Stimulated activated CD4-positive, alpha-beta T cell treated with anti-CD3 and anti-CD28 coated beads, TNF-alpha, amount 100 ng/mL, for 4 hours (primary cell): ENCODE measurements at regions not wholly inside any gene's neighbourhood (a gene's known extent, or its start where the extent isn't known, plus 50 kb on each side); places are given as distances from the start of the nearest gene placed in this dataset.
A peak's percentile ranks its signal among the peaks of the same experiment; 100 is the strongest.

Experiments used
- DNase-seq, 3 experiments: peaks; one replicate each; pipeline ENCODE4 v3.0.0-alpha.2; 2020; ENCODE audit warnings: low read depth in 3 of 3

DNA sequence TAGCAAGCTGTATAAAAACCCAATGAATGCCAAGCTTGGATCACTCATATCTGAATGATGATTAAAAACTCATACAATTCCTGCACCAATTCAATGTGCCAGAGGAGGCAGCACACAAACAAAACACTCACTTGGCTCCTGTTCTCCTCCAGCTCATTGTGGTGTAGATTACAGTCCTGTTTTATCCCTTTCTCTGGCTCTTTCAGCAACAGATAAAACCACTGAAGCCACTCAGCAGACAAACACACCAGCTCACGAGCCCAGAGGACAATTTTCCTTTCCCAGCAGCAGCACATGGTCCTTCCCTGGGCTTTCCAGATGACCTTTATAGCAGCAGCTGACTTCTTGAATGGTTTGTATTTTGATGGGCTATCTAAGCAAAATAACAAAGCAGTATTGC lies 107.3 kb upstream of the STARD3NL start:
- no peak for DNase-seq

DNA sequence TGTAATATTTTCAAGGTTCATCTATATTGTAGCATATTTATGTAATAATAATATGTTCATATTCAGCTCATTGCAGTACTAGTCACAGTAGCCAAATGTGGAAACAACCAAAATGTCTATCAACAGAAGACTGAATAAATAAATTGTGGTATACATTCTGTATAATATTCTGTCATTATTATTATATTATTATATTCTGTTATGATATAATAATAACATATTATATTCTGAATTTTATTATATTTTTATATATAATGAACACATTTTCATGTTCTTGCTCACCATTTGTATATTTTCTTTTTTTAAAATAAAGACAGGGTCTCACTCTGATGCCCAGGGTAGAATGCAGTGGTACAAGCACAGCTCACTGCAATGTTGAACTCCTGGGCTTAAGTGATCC lies 91.2 kb upstream of the STARD3NL start:
- no peak for DNase-seq

DNA sequence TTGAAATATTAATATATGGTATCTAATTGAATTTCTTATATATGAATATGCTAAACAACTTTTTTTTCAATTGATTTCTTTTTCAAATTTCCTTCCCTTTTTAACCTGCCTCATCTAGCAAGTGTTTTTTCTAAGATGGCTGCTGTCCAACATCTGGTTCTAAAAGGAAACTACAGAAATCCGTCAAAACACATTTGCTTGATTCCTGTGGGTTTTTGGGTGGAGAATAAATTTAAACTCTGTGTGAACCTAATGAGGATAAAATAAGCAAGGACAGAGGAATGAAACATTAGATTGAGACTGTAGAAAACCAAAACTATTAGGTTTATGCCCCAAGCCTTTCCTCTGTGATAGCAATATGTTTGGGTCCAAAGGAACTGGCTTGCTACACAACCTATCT lies 75.5 kb upstream of the STARD3NL start:
- DNase-seq: no peak

DNA sequence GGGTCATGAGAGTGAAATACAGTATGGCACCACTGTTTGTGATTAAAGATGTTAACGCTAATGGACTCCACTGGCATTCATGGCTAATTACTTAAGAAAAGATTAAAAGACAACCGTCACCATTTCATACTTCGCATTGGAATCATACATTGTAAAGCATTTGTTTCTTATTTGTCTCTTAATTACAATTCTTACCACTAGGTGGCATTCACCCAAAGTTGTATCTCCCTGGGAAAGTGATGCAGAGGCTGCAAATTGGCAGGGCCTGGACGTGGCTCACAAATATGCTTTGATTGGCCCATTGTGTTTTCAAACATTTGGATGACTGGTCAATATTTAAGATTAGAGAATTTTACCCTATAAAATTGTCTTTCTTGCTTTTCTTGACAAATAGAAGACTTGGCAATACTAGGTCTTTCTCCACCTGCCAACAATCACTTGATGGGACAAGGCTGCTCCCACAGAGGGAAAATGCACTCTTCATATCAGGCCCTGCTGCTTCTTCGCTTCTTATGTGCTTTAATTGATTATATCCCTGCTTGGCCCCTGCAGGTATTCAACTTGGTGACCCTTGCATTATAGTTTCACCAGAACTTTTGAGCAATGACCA lies 72.1 kb upstream of the STARD3NL start:
- no peak for DNase-seq

DNA sequence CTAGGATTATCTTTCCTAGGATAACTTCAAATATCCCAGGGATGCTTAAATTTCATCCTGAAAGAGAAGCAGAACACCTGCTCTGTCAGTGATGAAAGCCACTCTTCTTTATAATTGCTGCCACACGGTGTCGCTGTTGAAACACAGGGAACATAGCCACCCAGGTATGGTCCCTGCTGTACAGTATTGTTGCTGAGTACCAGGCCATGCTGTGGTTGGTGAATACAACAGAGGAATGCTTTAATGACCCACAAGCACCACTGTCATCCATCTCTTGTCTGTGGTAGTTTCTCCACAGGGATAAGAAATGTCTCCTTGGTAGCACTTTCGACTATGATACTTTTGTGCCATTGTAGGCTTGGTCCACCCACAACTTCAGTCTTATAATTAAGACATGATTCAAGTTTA lies 70.6 kb upstream of the STARD3NL start:
- DNase-seq: peak; percentile 34 to 44 (median 42)

DNA sequence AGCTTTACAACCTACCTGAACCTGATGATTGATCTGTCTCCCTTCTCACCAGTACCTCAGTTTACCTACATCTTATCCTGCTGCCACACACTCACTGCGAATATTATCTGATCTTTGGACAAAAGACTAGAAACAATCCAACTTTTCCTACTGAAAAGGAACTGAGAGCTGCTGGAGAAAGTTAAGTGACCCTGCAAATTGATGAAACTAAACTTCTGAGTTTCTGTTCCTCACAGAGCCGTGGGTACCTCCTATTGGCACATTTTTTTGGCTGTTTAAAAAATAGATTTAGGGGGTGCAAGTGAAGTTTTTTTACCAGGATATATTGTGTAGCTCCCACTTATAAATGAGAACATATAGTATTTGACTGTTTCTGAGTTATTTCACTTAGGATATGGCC lies 66.0 kb upstream of the STARD3NL start:
- no peak for DNase-seq

DNA sequence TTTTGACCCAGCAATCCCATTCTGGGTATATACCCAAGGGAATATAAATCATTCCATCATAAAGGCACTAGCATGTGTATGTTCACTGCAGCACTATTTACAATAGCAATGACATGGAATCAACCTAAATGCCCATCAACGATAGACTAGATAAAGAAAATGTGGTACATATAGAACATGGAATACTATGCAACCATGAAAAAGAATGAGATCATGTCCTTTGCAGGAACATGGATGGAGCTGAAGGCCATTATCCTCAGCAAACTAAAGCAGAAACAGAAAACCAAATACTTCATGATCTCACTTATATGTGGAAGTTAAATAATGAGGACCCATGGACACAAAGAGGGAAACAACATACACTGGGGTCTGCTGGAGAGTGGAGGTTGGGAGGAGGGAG lies 58.0 kb upstream of the STARD3NL start:
- DNase-seq: no peak

DNA sequence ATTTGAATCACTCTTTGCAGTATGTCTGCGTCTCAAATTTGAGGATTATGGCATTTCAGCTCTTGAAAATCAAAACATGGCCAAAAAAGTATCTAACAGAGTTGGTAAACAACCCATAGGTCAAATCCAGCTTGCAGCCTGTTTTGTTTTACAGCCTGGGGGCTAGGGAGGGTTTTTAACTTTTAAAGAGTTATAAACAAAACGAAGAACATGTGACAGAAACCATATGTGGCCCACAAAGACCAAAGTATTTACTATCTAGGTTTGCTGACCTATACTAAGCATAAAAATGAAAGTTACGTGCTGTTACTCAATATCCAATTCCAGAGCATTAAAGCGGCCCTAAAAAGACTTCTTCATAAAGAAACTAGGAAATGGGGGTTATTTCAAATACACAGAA lies 55.5 kb upstream of the STARD3NL start:
- no peak for DNase-seq

DNA sequence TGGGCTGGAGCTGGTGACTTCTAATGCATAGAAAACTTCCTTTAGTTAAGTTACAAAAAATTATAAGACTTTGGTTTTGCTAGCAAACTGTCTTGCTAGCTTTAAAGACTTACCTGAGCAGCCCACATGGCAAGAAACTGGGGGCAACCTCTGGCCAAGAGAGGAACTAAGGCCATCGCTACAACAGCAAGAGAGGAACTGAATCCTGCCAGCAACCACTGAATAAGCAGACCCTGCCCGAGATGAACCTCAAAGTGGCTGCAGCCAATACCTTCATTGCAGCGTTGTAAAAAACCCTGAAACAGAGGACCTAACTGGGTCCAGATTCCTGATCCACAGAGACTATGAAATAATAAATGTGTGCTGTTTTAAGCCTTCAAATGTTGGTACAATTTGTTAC lies 54.6 kb upstream of the STARD3NL start:
- no peak for DNase-seq

DNA sequence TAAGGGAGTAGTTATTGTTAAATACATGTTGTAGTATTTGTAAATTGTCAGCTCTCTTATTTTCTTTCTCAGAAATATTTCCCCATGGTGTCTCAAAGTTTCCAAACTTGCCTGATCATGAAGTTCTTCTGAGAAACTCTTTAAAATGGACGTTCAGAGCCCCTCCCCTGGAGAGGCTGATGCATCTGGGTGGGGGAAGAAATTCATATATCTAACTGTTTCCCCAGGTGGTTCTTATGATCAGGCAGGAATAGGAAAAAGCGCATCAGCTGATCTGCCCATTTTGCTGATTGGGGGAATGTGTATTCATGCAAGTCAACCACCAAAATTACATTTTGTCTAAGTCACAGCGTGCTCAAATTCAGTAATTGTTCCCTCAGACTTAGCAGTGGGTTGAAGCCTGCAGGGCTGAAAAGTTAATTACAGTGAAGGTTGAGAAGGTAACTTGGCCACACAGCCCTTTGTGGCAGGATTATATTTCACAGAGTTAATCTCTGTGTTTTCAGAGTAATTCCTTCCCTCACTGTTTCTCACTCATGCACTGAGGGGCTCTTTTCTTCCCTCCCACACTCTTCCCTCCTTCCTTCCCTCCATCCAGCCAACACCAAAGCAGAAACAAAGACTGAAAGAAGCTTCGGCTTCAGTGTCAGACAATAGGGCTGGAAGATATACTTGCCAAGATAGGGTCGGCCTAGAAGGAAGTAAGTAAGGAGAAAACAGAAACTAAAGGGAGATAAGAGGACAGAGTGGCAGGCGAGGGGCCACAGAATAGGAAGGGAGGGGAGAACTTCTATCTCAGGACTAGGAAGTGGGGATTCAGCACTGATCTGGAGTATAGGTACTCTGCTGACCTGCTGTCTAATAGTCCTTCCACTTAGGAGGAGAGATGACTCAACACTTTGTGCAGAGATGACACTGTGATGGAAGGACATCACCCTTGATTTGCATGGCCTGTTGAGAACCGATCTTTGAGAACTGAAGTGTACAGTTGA lies 50.5 kb upstream of the STARD3NL start:
- no peak for DNase-seq
